ENCODE measurements at regions not wholly inside any gene's neighbourhood (a gene's known extent, or its start where the extent isn't known, plus 50 kb on each side); places are given as distances from the start of the nearest gene placed in this dataset.

GRCh38 chrX:771536-771935 lies 140.9 kb downstream of the SHOX start:
- TF ChIP-seq CTCF (IDR thresholded peaks at IDR 0.05) (no peak), POLR2A (IDR thresholded peaks at IDR 0.05) (no peak)
